ENCODE measurements at regions not wholly inside any gene's neighbourhood (a gene's known extent, or its start where the extent isn't known, plus 50 kb on each side); places are given as distances from the start of the nearest gene placed in this dataset.
A peak's percentile ranks its signal among the peaks of the same experiment; 100 is the strongest.
"Not testable (repeated sequence)": the region's sequence is repeated elsewhere in the genome, so short reads cannot be mapped to it uniquely, and the experiment has no call there.

DNA sequence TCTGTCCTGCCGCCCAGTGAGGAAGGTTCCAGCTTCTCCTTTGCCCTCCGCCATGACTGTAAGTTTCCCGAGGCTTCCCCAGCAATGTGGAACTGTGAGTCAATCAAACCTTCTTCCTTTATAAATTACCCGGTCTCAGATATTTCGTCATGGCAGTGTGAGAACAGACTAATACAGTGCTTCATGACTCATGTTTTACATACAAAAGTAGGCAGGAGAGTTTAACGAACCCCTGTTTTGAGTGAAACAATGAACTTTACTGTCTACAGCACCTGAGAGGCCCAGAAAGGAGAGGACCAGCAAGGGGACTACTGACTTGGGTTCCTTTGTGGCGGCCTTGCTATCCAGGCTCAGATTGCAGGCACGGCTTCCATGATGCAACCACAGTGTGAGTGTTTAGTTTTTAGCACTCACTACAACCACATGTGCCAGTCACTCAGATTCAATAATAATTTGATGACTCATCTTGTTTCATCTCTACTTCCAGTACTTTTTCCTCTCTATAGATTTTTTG lies 139.1 kb upstream of the CLINT1 start:
- no peak for DNase-seq

DNA sequence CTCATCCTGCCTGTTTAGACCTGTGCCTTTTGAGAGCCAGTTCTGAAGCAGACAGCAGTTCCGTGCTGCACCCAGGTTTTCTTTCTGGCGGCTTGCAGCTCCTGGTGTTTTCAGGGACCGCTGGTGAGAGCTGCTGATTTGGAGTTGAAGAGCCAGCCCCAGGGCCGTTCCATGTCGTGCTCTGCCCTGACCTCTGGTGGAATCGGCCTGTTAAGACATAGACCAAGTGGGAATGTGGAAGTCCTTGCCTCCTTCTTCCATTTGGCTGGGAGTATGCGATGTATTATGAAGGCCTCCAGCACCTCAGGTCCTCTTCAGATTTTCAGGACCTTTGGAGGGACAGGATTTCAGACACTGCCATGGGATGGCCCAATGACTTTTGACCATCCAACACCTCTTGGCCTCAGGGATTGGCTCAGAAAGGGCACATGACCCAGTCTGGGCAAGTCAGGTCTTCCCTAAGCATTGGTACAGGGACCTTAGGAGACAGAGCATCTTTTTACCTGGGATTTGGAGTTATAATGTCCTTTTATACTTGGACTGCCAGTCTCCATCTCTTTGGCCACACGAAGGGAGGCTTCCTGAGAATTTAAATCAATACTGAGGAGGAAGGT lies 136.1 kb upstream of the CLINT1 start:
- DNase-seq: peak in 3 of 4 experiments; percentile 1 to 11 (median 7)

DNA sequence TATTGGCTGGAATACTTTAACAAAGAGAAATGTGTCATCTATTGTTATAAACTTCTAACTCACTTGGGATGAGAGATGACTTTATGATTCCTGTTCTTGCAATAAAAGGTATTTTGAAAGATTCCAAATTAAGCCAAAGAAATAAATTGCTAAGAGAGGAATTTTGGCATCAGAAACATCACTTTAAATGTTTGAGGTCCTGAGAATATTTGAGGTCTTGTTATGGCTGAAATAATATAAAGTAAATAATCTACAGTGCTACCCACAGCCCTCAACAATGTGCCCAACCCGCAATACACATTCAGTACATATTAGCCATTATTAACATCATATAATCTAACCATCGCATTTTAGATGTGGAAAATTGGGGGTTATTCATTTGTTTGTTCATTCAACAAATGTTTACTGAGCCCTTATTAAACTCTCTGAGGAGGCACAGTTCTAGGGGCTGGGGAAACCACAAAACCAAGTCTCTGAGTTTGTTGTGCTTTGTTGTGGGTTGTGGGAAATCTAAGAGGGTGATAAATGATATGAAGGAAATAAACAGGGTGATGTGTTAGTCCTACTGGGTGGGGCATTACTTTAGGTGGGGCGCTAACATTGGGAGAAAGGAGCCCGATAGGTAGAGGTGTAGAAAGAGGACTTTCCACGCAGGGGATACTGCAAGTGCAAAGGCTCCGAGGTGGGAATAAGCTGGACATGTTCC lies 135.2 kb upstream of the CLINT1 start:
- no peak for DNase-seq

DNA sequence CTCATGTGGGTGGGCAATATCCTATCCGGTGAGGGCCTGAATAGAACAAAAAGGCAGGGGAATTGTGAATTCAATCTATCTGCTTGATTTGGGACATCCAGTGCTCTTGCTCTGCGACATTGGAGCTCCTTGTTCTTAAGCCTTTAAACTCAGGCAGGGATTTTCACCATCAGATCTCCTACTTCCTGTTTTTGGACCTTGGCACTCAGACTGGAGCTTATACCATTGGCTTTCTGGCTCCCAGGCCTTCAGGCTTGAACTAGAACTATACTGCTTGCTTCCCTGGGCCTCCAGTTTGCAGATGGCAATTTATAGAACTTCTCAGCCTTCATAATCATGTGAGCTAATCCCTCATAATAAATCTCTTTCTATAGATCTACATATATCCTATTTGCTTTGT lies 134.3 kb upstream of the CLINT1 start:
- DNase-seq: no peak

DNA sequence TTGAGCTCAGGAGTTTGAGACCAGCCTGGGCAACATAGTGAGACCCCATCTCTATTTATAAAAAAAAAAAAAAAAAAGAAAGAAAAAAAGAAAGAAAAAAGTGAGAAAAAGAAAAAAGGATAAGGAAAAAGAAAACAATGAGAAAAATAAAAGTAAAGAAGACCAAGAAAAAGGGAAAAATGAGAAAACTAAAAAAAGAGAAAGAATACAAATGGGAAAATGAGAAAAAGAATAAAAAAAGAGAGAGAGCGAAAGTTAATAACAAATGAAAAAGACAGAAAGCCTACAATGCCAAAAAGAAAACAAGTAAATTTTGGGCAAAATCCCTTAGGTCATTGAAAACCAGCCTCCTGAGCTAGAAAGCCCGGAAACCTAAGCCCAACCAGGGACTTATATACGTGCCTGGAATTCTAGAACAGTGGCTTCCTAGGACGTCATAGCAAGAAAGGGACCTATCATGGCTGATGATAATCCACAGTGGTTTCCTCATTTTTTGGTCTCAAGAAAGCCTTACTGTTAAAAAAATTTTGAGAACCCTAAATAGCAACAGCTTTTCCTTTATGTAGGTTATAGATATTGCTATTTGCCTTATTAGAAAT lies 131.7 kb upstream of the CLINT1 start:
- no peak for DNase-seq

DNA sequence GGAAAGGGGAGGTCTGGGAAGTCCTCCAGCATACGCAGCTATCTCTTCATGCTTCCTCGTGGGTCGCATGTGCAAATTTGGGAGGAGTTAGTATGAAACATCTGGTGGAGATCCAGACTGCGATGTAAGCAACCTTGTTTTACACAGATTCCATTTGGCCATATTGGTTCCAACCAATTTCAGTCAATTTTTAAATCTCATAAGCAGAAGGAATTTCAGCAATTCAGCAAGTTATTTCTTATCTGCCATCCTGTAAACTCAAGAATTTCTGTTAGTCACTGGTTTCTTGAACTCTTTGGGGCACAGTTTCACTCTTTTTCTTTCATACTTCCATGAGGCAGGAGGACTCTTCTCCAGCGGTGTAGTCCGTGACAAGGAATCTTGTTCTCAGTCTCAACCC lies 130.4 kb upstream of the CLINT1 start:
- DNase-seq: no peak

DNA sequence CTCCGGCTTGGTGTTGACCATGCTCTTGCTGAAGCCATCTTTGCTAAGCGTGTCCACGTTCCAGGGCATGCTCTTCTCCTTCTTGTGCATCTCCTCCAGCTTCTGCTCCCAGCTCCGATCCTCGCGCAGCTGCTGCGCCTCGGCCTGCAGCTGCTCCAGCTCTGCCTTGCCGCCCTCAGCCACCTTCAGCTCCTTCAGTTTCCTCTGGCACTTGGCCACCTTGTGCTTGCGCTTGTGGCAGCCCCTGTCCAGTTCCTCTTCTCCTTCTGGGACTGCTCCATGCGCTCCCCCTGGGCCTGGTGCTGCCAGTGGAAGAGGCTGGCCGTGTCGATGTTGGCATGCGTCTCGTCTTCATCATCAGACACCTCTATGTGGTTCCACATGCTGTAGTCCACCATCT lies 128.3 kb upstream of the CLINT1 start:
- no peak for DNase-seq

DNA sequence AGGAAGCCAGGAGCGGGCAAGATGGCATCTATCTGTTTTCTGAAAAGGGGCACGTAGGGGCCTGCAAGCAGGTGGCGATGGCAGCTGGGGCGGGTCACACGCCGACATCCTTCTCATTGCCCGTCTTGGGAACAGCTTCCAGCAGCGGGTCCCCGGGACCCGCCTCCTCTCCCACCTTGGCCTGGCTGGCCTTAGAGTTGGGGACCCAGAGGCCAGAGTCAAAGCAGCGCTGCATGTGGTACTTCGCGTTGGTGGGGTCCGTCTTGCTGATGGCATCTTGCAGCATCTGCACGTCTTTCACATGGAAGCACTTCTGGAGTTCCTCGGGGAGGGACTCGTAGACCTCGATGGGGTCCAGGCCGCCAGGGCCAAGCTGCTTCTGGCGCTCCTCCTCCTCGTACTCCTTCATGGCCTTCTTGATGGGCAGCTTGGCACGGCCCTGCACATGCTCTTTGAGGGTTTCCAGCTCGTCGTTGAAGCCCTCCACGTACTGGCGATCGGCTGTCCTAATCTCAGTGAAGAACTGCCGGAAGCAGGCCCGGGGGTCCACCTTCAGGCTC lies 127.6 kb upstream of the CLINT1 start:
- no peak for DNase-seq

DNA sequence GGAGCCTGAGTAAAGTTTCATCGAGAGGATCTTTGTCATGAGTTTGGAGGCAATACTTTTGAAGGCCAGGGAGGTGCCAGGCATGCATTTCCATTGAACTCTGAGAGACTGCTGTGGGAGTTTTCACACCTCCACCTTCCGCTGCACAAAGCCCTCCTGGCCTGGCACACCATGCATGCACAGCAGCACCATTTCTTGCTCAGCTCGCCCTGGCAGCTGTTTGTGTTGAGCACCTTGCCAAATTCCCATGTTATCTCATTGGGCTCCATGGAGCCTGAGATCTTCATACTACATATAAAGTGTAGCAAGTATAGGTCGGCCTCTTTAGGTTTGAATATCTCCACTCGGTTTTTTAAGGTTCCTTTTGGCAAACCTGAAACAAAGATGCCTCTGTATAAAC lies 125.7 kb upstream of the CLINT1 start:
- no peak for DNase-seq

DNA sequence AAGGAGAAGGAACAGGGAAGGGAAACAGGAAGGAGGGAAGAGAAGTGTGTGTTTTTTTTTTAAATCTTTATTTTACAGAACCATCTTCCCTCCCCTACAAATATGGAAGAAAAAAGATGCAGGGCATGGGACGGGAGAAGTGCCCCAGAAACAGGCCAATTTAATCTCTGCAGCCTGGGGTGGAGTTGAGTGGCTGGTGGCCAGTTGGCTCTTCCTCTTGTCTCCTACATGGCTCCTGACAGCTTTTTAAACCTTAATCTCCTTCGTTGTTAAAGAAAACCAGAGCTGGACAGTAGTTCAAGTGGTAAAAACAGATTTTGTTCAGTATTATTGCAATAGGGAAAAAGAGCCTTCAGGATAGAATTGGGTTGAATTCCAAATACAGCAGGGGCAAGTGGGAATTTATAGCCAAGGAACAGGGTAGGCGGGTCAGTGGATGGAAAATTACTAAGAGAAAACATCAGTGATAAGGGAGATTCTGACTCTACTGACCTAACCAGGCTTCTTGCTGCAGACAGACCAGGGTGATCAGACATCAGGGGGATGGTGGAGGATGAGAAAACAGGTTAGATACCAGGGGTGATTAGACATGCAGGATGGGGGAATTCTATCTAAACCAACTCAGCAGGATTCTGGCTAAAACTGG lies 125.1 kb upstream of the CLINT1 start:
- DNase-seq: no peak

DNA sequence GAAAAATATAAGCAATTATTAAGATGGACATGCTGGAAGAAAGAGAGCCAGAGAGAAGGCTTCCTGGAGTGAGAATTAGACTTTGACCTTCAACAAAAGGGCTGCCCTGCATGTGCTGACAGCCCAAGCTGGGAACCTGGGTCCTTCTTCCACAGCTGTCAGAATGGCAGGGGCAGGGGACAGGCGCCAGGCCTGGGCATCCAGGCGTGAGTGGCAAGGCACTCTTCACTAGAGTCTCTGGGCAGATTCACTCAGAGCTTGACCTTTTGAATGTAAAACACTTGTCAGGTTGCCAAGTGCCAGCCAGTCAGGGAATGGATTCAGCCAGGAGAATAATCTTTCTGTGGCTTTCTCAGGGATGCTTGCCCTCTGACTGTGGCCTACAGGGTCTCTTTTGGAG lies 119.1 kb upstream of the CLINT1 start:
- DNase-seq: no peak

DNA sequence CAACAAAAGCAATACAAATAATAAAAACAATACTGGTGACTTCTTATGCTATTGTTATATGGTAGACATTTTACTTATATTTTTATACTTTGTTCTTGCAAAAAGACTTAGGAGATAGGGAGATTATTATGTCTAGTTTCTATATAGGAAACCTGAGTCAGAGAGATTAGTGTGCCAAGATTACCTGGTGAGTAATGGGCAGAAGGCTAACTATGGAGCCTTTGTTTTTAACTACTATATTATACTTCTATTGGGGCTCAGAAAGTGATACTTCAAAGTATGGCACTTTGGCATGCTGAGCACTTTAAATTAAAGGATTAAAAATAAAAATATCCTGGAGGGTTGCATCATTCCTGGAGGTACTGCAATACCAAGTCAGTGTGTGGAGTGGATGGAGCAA lies 117.5 kb upstream of the CLINT1 start:
- DNase-seq: no peak

DNA sequence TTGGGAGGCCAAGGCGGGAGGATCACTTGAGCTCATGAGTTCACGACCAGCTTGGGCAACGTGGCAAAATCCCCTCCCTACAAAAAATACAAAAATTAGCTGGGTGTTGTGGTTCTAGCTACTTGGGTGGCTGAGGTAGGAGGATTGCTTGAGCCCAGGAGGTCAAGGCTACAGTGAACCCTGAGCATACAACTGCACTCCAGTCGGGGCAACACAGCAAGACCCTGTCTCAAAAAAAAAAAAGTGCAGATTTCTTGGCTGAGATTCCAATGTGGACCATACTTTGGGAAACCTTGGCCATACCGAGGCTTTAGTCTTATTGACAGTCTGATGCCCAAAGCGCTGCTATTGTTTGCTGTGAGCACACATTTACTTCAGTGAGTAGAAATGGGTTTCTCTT lies 113.6 kb upstream of the CLINT1 start:
- DNase-seq: no peak

DNA sequence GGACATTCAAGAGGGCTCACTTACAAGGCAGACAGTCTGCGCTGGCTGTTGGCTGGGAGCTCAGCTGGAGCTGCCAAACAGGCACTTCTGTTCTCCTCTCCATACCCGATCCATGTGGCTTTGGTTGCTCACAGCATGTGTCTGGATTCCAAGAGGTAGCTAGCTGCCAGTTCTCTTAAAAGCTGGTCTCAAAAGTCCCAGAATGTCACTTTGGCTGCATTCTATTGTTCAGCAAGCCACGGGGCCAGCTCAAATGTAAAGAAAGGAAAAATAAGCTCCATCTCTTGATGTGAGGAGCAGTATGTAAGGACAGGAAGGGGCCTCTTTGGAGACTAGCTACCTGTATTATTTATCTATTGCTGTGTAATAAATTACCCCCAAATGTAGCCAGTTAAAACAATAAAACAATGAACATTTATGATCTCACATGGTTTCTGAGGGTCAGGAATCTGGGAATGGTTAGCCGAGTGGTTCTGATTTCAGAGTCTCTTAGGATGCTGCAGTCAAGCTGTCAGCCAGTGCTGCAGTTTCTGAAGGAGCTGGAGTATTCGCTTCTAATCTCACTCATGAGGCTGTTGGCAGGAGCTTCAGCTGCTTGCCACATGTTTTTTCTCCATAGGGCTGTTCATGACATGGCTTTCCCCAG lies 112.7 kb upstream of the CLINT1 start:
- no peak for DNase-seq

DNA sequence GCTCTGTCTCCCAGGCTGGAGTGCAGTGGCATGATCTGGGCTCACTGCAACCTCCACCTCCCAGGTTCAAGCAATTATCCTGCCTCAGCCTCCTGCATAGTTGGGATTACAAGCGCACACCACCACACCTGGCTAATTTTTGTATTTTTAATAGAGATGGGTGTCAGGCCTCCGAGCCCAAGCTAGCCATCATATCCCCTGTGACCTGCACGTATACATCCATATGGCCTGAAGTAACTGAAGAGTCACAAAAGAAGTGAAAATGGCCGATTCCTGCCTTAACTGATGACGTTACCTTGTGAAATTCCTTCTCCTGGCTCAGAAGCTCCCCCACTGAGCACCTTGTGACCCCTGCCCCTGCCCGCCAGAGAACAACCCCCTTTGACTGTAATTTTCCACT lies 109.6 kb upstream of the CLINT1 start:
- not testable (repeated sequence) for DNase-seq

DNA sequence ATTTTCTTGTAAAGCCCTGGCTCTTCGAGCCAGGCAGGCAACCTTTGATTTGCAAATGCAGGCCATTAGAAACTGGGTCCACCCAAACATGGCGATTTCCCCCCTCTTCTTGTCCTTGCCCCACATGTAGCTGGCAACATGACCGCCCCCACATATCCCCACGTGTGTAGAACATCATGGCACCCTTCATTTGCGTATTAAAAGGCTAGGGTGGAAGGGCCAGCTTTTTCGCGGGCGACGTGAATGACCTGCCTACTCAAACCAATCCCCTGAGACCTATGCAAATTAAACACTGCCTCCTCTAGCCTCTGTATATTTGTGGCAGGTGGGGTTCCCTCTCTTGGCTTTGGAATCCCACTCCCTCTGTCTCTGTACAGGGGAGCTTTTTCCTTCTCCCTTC lies 107.0 kb upstream of the CLINT1 start:
- no peak for DNase-seq

DNA sequence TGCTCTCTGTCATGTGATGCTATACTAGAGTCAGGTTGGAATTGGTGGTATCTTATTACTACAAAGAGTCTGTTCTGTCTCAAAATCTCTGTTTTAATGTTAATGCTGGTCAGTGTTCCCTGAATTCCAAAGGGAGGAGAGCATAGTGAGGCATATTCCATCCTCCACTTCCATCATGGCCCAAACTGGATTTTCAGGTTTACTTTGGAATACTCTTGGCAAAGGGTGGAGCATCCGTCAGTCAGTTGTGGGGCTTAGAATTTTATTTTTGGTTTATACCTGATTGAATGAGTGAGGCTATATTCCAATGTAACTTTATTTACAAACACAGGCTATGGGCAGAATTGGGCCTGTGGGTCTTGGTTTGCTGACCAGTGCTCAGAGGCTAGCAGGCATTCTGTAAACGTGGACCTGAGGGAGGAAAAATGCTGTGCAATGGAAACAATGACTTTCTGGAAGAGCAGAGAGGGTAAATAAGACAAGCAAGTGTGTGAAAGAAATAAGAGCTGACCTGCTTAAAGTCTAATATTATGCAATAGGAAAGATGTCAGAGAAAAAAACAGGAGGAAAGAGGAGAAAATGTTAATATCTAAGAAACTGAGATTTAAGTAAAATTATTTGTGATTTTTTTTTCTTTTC lies 106.2 kb upstream of the CLINT1 start:
- no peak for DNase-seq

DNA sequence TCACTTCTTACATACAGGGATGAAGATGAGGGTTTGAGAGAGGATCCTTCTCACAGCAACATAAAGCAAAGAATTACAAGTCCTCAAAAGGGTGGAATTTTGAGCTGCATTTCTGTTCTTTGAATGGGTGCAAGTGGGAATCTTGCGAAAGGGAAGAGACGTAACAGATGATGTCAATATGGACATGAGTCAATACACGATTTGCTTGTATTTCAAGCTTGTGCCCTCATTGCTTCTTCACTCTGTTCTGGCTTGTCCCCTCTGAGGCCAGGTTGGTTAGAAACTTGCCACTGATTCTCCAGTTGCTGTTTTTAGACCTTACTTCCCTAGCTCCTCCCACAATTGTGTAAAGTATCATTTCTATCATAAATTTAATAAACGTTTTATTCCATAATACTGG lies 104.8 kb upstream of the CLINT1 start:
- DNase-seq: no peak

DNA sequence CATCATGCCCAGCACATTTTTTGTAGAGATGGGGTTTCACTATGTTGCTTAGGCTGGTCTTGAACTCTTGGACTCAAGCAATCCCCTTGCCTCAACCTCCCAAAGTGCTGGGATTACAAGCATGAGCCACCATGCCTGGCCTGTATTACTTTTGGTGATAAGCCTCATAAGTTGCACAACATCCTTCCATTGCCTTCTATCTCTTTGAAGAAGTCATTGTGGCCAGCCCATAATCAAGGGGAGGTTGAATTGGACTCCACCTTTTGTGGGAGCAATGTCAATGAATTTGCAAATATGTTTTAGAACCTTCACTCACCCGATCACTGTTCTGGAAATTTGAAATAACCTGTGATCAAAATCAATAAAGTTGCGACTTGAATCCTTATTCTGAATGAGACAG lies 104.3 kb upstream of the CLINT1 start:
- no peak for DNase-seq

DNA sequence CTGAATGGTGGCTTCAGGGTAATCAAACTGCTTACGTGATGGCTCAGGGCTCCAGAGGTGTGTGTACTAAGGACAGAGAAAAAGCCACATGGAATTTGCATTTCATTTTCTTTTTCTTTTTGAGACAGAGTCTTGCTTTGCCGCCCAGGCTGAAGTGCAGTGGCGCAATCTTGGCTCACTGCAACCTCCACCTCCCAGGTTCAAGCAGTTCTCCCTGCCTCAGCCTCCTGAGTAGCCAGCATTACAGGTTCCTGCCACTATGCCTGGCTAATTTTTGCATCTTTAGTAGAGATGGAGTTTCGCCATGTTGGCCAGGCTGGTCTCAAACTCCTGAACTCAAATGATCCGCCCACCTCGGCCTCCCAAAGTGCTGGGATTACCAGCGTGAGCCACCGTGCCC lies 103.7 kb upstream of the CLINT1 start:
- DNase-seq: not testable (repeated sequence)

DNA sequence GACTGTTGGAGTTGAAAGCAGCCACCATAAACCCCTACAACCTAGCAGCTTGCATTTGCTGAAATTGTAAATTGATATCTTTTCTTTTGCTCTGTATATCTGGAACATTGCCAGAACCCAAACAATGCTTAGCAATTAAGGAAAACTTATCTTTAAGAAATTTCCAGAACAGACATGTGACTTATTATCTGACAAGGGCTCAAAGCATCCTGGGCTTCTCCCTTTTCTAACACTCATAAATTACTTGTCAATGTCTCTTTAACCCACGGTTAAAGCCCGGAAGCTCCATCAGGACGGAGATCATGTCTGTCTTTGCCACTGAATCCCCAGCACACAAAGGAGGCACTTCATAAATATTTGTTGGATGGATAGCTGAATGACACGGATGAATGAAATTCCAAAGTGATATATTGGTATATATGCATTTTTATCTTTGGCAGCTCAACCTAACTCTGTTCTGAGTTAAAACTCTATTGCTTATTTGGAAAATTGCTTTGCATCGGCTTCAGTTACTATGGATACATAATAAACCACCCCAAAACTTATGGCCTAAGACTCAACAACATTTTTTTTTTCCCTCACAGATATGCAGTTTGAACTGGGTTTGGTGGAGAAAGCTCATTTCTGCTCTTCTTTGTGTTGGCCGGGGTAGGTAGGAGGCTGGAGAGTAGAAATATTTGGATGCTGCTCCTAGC lies 103.1 kb upstream of the CLINT1 start:
- DNase-seq: no peak

DNA sequence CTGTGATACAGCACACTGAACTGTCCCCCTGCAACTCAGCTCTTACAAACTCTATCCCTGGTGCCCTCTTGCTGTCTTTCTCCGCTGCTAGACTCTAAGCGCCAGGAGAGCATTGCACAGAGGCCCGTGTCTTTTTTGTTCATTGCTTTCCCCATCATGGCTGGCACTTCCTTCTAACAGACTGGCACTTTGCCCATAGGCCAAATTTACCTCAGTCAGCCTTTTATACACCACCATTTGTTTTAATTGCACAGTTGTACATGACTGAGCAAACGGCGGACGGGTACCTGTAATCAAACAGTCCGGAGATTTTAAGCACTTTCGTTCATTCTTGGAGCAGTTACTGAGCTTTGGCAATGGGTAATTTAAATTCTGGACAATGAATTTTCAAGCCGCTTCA lies 102.2 kb upstream of the CLINT1 start:
- no peak for DNase-seq

Data from activated naive CD4-positive, alpha-beta T cell (primary cell).